ENCODE measurements at regions not wholly inside any gene's neighbourhood (a gene's known extent, or its start where the extent isn't known, plus 50 kb on each side); places are given as distances from the start of the nearest gene placed in this dataset.

- no peak for TF ChIP-seq CTCF (IDR thresholded peaks at IDR 0.05)
- TF ChIP-seq POLR2A (IDR thresholded peaks at IDR 0.05): no peak
Measured at GRCh38 chr4:32112891-32113290, 1392.7 kb downstream of the PCDH7 start.
